Hematopoietic multipotent progenitor cell treated with erythropoietin and hydrocortisone succinate and interleukin-3 and kit ligand, for 4 days (in vitro differentiated cells): ENCODE measurements at regions not wholly inside any gene's neighbourhood (a gene's known extent, or its start where the extent isn't known, plus 50 kb on each side); places are given as distances from the start of the nearest gene placed in this dataset.
"Not testable (repeated sequence)": the region's sequence is repeated elsewhere in the genome, so short reads cannot be mapped to it uniquely, and the experiment has no call there.

Experiments used
- DNase-seq: peaks from one replicate; pipeline ENCODE4 v3.0.0-alpha.2; 2015

DNA sequence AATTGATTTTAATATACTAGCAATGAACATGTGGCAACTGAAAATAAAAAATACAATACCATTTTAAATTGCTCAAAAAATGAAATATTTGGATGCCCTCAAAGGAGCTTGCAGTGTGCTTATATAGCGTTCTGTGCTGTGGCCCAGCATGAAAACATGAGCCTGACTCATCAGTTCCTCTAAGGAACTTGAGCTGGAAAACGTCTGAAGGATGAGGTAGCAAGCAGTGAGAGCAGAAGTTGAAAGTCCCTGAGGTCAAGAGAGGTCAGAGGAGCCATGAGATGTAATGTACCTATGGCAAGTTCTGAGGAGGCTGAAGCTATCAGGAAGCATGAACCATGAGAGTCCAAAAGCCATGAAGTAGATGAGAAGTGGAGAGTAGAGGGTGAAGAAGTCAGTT, 59.7 kb downstream of the HMGB3 start:
- no peak for DNase-seq

DNA sequence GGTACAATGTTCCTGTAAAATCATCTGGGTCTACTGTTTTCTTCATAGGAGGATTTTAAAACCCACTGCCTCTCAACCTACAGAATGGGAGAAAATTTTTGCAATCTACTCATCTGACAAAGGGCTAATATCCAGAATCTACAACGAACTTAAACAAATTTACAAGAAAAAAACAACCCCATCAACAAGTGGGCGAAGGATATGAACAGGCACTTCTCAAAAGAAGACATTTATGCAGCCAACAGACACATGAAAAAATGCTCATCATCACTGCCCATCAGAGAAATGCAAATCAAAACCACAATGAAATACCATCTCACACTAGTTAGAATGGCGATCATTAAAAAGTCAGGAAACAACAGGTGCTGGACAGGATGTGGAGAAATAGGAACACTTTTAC, 83.2 kb downstream of the HMGB3 start:
- not testable (repeated sequence) for DNase-seq

DNA sequence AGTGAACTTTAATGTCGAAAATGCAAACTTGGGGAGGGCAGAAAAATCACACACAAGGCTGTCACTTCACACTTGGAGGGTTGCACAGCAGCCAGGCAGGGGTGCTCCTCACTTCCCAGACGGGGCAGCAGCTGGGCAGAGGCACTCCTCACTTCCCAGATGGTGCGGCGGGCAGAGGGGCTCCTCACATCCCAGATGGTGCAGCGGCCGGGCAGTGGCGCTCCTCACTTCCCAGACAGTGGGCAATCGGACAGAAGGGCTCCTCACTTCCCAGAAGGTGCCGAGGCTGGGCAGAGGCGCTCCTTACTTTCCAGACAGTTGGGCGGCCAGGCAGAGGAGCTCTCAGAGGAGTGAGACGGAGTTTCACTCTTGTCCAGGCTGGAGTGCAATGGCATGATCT, 90.6 kb downstream of the HMGB3 start:
- no peak for DNase-seq

DNA sequence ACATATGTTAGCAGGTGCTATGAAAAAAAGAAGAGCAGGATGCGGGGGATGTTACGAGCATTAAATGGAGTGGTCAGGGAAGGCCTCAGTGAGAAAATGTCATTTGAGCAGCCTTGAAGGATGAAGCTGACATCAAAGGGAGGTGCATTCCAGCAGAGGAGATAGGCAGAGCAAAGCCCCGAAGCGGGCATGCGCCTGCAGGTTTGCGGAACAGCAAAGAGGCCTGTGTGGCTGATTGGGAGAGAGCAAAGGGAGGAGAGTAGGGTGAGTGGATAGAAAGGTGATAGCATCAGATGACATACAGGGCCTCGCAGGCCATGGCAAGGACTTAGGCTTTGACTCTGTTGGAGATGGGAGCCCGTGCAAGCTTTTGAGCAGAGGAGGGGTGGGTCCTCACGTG, 95.4 kb upstream of the GPR50 start:
- DNase-seq = no peak

DNA sequence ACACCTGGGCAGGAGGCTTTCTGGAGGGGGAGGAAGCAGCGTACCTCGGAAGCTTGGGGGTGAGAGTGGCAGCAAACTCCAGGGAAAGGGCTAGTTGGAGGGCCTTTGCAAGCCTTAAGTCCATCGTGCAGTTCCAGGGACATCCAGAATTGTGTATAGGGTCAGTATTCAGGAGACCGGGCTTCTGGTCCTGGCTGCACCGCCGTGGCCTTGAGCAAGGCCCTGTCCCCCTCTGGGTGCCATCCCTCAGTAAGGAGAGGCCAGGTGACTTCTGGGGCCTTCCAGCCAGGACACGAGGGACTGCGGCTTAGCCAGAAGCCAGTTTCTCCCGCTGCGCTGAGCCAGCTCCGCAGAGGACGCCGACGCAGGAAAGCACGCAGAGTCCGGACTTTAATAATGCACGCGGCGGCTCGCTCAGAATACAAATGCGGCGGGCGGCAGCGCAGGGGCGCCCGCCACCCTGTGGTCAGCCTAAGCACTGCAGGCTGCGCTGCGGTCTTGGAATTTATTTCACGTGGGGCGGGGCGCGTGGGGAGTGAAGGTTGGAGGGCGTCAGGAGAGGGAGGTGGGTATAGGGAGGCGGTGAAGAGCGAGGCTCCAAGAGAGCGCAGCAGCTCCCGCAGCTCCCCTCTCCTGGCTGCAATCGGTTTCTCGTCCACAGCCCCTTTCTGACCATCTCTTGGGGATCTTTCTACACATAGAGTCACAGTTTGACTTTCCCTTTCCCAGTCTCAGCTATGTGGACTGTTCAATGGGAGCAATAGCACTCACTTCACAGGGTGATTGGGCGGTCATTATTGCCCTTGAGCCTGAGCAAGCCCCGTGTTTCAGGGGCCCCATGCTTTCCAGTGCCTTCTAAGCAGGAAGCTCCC, 94.1 kb upstream of the GPR50 start:
- DNase-seq = peak; percentile 75

DNA sequence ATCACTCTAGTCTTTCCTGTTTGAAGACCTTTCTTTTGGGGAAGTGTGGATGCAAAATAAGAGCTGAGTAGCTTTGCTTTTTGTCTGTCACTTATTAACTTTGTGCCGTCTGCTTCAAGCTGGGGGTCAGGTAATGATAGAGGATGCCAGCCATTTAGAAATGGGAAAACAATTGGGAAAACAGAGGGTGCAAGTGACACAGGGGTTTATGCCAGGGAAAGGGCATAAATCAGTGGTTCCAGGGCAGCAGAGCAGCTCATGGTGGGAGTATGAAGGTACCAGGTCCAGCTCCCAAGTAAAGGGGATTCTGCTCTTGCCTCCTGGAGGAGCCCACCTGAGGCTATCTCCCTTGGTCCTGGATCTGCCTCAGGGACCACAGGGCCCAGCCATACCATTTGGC, 91.9 kb upstream of the GPR50 start:
- no peak for DNase-seq

DNA sequence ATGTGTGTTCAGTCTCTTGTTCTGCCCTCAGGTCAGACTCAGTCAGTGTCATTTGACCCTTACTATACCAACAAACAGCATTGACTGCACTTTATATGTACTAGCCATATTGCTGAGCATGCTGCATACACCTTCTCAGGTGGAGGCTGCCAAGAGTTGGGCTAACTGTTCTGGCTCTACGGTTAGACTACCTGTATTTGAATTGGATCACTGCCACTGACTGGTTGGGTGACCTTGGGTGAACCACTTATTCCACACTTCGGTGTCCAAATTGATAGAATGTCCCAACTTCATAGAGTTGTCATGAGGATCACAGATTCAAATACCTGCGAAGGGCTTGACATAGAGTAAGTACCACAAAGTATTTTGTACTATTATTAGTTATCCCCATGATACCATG, 91.2 kb upstream of the GPR50 start:
- DNase-seq = no peak

DNA sequence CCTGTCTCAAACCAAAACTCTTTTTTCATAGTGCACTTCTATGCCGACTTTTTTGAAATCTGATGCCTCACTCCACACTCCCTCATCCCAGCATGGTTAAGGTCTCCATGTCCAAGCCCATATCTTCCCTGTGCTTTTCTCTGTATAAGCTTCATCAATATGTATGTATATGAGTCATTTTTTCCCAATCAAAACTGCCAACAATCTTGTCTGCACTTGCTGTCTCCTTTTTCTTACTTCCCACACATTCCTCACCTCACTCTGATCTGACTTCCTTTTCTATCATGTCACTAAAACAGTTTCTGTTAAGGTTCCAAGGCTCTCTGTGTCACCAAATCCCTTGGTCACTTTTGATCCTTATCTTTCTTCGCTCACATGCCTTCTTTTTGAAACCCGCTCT, 88.2 kb upstream of the GPR50 start:
- no peak for DNase-seq

DNA sequence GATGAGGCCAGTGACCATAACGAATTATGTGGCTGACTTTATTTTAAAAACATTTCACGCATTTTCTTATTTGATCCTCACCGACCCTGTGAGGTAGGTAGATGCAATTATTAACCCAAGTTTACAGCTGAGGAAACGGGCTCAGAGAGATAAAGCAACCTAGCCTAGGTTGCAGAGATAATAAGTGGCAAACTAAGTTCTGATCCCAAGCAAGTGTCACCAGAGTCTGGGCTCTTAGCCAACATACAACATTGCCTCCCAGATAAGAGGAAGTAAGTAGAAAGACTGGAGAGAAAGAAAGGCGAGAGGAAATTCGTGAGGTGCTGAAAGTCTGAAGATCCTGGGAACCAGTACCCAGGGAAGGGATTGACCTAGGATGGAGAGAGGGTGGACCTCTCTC, 77.4 kb upstream of the GPR50 start:
- peak; percentile 91 for DNase-seq

DNA sequence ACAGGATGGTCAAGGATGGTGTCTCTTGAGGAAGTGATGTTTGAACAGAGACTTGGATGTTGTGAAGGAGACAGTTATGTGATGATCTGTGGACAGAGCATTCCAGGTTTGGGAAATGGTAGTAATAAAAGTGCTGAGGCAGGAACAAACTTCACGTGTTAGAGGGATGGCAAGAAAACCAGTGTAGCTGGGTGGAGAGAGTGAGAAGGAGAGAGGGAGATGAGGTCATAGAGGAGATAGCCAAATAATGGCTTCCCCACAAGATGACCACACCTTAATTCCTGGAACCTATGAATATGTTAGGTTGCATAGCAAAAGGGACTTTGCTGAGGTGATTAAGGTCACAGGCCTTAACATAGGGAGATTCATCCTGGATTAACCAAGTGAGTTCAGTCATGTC, 75.6 kb upstream of the GPR50 start:
- DNase-seq = no peak

DNA sequence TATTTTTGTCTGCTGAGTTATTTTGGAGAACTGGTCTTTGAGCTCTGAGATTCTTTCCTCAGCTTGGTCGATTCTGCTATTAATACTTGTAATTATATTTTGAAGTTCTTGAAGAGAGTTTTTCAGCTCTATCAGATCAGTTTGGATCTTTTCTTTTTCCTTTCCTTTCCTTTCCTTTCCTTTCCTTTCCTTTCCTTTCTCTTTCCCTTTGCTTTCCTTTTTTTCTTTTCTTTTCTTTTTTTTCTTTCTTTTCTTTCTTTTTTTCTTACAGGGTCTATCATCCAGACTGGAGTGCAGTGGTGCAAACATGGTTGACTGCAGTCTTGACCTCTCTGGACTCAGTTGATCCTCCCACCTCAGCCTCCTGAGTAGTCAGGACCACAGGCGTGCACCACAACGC, 63.2 kb upstream of the GPR50 start:
- not testable (repeated sequence) for DNase-seq
